Stimulated activated naive CD4-positive, alpha-beta T cell treated with Interleukin-2 at 50 U/mL for 16 hours (primary cell): ENCODE measurements at regions not wholly inside any gene's neighbourhood (a gene's known extent, or its start where the extent isn't known, plus 50 kb on each side); places are given as distances from the start of the nearest gene placed in this dataset.

Experiments
- DNase-seq: peaks from one replicate; lab custom pipeline; 2025; lab: John Stamatoyannopoulos, UW

DNA sequence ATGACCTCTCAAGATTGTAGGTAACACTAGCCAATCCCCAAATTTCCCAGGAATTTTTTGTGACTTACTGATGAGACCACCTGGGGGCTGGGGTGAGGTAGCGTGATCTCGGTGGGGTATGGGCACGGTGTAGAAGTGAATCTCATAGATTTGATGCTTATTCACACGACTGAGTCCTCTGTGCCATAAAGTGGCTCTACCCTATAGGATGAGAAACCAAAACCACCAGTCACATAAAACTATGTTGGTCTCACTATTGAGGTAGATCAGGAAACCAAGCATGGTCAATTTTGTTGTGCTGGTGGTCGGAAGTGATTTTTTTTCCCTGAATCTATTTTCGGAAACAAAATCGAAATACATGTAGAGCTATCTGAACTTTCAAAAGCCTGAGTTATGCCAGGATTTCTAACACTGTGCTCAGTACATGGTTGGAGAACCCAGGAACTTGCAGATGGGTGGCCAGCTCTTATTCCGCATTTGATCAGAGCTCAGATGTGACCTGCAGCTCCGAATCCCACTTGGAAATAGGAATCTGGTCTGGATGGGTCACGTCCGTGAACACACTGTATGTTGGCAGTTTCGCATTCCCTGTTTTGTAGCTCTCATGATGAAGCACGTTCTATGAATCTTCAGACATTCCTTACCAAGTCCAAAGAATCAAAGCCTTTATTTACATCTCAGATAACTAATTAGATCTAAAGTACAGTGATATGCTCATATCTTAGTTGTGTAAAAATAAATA lies 261.5 kb downstream of the KLF6 start:
- DNase-seq = no peak

DNA sequence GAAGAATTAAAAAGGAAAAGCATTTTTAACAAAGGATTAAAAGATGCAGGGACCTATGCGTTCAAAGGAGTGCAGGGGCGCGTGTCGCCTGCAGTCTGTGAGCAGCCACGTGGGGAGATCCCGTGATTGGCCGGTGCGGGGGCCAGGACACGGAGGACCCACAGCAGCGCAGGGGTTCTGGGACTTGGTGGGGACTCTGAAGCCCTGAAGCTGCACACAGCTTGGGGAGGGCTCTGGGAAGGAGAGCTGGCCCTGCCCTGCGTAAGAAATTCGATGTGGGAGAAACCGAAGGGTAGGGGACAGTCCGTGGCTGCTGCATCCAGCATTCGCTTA lies 268.1 kb downstream of the KLF6 start:
- no peak for DNase-seq

DNA sequence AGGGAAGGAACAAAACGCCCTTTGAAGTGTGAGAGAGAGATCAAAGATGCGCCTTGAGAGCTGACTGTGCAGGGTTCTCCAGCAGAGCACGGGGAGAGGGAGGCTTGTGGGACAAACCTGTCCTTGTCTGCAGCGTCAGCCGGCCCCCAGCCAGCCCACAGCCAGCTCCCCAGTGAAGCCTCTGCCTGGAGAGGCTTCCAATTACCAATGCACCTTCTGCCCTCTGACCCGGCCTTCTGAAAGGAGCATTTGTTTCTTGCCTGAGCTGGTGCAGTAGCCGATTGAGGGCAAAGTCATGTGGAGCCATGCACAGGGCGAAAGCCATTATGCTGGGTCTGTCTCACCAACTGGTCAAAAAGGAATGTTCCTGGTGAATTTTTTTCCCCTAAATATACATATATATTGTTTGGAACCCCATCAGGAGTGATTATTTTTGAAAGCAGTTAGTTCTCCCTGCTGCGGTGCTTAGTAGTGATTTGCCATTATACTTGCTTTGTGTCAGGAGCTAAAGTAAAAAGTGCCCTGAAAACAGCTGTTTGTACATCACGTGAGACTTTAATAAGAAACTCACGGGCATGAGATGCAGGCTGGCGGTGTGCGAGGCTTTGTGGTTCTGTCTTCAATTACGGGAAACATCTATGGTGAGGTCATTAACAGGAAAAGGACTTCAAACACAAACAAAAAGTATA lies 268.6 kb downstream of the KLF6 start:
- no peak for DNase-seq

DNA sequence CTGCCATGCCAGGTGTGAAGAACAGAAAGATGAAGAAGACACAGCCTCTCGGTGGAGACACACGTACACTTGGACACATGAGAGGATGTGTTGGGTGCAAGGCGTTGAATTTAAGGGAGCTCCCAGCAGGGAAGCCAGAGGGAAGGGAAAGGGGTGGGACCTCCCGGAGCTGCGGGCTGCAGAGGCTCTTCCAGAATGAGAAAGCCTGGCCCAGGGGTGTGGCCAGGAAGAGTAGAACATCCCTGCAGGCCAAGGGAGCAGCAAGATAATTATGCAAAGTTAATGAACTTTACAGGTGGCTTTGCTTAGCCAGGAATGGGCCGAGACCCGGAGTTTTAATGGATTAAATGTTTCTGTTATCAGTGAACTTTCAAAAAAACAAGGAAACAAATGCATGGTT lies 270.3 kb downstream of the KLF6 start:
- no peak for DNase-seq

DNA sequence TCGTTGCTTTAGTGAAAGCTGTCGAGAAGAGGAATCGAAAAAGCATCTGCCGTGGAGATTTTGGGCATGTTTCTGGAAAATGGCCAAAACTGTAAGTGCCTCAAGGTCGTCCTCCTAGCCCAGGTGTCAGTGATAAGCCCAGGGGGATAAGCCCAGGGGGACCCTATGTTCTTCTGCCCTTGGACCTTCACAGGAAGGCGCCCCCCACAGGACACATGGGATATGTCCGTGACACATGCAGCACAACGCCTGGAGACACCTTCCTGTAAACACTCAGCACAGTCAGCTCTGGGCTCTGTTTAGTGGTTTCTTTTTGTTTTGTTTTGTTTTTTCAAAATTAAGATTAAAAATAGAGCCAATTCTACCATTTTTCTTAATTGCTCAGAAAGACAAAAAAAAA lies 272.7 kb downstream of the KLF6 start:
- no peak for DNase-seq

DNA sequence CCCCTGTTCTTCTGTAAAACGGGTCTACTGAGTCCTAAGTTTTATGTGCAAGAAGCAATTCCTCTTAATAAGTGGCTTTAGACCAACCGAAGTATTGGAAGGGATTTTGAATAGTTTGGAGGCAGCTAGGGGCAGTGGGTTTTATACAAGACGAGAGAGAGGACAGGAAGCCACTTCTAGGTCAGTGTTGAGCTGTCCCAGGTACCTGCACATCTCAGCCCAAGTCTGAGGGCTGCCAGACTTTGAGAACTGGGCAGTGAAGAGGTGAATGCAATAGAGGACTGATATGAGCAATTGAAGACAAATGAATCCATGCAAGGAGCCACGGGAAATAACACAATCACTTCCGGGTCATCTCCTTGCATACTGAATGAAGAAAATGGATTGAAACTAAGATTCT lies 273.5 kb downstream of the KLF6 start:
- no peak for DNase-seq

DNA sequence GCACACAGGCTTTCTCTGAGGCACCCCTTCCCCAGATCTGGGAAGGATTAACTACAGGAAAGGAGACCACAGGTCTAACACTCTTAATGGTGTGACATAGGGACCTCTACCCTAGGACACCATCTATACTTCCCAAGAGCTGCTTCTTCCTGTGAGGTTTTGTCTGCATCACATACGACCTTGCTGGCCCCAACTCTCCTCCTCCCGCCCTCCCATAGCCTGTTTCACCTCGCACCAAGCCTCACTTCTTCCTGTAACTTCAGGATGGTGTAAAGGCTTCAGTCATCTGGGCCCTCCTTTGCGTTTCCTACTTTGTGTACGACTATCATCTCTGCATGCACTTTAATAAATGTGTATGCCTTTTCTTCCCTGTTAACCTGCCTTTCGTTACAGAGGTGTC lies 274.3 kb downstream of the KLF6 start:
- DNase-seq = no peak

DNA sequence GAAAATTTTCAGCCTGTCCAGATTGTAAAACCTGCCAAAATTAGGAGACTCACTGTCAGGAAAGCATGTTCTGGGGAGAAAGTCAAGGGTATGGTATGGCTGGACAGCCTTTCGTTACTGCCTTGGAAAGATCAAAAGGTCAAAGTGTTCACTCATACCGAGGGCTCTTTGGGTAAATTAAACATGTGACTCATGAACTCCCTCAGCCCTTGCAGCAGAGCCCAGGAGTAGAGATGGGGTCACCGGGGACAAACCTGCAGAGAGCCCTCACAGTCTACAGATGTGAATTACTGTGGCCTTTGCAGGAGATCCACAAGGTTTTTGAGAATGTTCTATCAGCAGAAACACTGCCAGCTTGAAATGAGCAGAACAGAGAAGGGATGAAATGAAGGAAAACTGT lies 275.7 kb downstream of the KLF6 start:
- DNase-seq = no peak

DNA sequence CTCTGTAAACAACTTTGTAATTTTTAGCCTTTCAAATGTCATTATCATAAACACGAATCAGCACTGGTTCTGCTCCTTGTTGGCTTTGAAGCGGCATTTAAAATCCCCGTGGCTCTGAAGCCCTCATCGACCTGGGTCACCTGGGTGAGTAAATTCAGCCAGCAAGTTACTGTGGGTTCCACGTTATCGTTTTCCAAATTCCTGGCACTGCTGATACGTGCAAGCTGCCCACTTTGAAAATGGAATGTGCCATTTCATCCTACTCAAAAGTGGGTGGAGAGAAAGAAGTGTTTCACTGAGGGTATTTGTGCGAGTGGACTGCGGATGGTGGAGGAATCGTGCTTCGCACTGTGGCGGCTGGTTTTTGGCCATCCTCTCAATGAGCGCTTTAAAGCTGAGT lies 281.7 kb downstream of the KLF6 start:
- no peak for DNase-seq

DNA sequence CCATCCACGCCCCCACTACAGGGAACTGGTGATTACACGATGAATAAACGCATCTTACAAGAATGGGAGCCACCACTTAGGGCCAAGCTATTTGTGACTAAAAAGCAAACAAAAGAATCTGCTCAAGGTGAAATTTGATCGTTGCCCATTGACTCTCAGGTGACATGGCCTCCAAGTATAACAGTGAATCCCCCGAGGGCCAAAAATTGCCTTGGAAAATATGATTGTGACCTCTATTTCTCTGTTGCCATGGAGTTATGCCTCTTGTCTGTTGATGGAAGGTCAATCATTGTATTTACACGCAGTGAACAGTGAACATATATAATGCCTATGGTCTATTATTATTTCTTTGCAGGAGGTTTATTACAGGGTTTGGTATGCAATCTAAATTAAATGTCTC lies 282.3 kb downstream of the KLF6 start:
- DNase-seq = no peak

DNA sequence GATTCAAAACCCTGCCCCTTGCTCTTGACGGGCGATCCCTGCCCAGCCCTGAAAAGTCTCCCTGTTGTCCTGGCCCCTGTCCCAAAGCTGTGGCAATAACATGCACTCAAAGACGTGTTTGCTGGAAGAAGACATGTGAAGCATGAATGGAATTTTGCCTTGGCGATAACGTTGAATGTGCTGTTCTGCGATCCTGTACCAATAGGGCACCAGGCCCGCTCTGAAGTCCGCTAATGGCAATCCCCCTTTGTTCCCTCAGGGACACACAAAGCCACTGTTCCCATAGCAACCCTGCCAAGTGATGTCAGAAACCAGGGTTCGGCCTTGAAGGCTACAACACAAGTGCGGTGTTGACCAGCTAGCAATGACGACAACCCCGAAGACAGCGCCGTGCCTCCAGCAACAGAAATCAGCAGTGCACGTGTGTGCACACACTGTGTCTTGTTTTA lies 284.6 kb downstream of the KLF6 start:
- no peak for DNase-seq

DNA sequence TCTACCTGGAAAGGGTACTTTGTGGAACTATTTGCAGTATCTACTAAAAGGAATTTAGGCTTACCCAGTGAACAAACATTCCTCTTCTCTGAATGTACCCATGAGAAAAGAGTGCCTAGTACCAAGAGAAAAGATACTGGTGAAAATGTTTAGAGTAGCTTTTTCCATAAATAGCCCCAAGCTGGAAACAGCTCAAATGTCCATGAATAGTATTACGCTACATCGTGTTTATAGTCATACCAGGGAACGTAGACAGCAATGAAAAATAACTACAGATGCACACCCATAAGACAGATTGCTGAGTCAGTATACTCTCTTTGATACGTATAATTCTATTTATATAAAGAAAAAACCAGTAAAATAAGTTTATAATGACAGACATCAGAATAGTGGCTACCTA lies 285.9 kb downstream of the KLF6 start:
- no peak for DNase-seq

DNA sequence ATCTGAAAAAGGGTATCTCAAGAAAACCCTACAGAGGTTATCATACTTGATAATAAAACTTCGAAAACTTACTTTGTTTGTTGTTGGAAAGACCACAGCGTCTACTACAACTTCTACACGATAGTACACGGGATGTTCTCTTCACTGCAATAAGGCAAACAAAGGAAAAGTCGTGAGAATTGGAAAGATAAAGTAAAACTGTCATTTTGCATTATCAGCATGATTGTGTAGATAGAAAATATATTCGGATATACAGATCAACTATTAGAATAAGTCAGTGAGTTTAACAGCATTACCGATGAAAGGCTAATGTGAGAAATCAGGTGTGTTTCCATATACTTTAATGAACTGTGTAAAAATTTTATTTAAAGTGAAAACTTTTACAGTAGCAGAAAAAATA lies 287.4 kb downstream of the KLF6 start:
- no peak for DNase-seq

DNA sequence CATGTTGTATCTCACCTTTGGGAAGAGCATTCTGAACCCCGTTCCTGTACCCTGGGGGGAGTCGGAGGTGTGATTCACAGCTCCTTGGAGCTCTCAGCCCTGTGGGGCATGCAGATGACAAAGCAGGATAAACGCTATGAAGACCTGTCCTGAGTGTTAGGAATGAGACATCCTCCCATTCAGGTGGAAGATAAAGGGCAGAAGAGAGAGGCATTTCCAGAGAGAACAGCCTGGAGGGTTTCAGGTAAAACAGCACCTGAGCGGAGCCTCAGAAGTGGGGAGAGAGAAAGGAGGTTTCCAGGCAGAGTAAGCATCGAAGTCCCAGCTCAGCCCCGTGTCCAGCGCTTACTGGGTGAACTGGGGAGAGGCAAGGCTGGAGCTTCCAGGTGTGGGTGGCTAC lies 288.9 kb downstream of the KLF6 start:
- no peak for DNase-seq

DNA sequence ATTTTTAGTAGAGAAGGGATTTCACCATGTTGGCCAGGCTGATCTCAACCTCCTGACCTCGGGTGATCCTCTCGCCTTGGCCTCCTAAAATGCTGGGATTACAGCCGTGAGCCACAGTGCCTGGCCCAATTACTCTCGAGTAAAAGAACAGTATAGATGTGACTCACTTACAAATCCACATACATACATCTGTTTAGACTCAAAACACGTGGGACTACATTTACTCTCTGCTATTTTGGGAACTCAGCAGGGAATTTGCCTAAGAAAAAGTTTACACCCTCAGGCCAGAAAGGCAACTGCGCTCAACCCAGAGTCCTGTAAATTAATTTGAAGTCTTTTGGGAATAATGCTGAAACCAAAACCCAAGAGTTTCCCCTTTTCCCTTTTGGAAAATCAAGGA lies 289.7 kb downstream of the KLF6 start:
- DNase-seq = no peak

DNA sequence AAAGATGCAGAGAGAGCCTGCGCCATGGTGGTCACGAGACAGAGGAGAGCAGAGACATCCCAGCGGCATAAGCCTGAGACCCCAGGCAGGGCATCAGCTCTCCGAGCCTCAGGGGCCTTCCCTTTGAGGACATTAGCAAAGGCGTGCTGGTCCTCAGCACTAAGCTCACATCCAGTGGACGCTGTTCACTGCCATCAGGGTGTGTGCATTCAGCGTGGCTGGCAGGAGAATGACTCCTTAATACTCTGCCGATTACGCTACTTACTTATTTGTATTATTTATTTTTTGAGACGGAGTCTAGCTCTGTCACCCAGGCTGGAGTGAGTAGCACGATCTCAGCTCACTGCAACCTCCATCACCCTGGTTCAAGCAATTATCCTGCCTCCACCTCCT lies 290.2 kb downstream of the KLF6 start:
- no peak for DNase-seq

DNA sequence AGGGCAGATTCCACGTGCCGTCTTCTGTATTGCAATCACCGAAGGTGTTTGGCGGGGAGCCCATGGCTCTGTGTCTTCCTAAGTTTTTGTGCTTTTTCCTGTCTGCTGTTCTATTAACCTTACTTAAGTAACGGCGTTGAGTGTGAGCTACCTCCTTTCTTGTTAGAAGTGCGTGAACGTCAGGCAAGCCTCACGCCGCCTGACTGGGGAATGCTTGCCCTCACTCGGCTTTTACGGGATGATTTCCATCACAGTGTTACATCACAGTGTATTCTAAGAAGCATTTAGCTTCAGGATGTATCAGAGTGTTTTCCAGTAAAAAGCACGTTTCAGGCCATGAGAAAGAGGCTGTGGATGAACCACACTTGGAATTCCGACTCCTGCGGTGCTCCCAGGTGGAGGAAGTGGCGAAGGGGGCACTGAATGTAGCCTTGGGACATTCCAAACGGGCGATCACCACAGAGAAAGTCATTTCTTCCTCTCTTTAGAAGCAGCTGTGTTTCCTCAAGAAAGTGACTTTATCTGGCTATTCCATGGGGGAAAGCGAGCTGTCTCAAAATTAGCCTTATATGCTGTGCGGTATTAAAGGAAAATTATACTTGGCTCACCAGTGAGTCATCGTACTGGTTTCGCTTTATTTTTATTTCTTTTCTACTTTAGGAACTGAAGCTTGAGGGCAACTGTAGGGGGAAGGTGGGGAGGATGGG lies 290.7 kb downstream of the KLF6 start:
- DNase-seq = no peak

DNA sequence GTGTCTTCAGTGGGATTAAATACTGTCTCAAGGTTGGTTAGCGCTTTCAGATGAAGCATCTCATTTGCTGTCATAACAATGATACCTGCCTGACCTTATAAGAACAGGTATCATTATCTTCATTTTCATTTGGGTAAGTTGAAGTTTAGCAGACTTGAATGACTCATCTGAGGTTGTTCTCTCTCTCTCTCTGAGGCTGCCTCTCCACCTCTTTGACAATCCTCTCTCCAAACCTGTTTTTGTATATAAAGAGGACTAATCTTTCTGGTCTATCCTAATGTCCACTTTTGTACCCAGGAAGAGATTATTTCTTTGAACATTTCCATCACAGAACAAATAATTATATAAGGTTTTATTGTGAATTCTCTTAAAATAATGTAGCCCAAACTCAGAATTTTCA lies 291.4 kb downstream of the KLF6 start:
- DNase-seq = no peak

DNA sequence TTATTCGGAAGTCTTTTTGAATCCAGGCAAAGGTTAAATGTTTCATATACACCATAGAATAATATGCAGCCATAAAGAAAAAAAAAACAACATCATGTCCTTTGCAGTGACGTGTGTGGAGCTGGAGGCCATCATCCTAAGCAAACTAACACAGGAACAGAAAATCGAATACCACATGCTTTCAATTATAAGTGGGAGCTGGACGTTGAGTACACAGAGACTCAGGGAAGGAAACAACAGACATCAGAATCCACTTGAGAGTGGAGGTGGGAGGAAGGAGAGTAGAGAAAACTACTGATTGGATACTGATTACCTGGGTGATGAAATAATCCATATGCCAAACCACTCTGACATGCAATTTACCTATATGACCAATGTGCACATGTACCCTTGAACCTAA lies 293.4 kb downstream of the KLF6 start:
- no peak for DNase-seq

DNA sequence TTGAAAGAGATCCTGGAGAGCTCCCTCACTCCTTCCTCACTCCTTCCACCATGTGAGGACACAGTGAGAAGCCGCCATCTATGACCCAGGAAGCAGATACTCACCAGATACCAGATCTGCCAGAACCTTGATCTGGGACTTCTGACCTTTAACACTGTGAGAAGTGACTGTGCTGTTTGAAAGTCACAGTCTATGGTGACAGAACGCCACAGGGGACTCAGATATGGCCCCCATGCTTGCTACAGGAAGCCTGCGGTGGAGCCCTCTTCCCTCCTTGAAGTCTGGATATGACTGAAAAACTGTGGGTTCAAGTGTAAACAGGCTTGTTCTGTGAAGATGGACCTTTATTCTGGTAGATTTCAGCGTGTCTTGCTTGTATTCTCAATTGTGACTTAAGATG lies 297.8 kb downstream of the KLF6 start:
- DNase-seq = no peak

DNA sequence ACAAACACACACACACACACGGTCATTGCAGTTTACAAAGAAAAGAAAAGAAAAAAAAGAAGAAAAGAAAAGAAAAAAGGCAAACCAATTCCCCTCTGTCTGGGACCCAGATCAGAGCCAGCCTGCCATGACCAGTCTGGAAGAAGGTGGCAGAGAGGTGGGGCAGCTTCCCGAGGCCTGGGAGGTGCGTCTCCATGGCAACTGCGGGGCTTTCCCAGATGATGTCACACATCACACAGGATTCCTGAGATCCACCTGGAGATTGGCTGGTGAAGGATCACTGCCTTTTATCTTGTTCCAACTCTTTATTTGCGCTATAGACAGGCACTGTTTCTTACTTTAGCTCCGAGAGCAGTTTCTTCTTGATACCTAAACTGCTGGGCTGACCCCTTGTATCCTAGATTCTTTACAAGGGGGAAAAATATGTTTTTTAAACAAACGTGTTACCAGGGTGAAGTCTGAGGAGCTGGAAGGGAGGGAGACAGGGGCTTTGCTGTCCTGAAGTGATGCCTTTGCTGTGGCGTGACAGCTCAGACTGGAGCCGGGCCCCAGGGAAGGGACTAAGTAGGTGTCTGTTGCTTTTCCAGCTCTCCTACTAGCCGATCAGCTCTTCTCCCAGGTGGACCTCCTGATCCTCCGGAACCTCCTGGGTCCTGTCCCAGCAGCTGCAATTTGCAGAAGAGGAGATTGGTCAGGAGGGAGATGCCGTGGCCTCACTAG lies 298.5 kb downstream of the KLF6 start:
- DNase-seq = no peak

DNA sequence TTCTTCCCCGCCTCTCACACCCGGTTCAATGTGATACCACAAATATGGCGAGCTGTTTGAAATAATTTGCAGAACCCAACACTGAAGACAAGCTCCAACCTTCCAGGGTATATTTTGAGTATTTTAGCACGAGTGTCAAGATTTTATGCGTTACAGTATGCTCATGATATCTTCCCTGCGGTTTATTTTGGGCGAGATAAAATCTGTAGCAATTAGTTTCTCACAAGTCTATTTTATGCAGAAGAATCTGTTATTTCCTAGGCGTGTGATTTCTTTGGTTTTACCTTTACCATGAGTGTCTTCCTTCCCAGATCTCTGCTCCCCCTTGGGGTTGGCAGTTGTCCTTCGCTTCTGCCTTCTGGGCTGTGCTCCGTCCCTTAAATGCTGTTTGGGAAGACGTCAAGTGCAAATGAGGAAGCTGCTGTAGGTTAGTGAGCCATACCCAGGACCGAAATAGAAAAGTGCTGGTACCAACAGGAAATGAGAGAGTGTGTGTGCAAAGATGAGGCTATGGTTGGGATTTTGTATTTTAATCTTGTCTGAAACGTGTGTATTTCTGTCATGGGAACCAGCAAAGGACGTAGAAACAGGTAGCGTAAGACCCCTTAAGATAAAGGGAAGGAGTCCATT lies 299.8 kb downstream of the KLF6 start:
- DNase-seq = no peak
